A673 (cell line): ENCODE measurements at regions not wholly inside any gene's neighbourhood (a gene's known extent, or its start where the extent isn't known, plus 50 kb on each side); places are given as distances from the start of the nearest gene placed in this dataset.
A peak's percentile ranks its signal among the peaks of the same experiment; 100 is the strongest.

Source experiments
- BruUV-seq: library from RNA; stranded (reverse); fragments of 400-500 nt; replicated peaks from 2 replicates; lab custom pipeline; 2021; lab: Mats Ljungman, UMichigan
- CTCF ChIA-PET: fragments of 300-600 bp; sonication (Branson Sonifier 250); formaldehyde crosslinking; loops from one replicate; lab custom pipeline; 2022; ENCODE audit warnings: antibody characterized with exemption; lab: Charles Lee
- POLR2A ChIA-PET: fragments of 300-600 bp; sonication (Branson Sonifier 250); formaldehyde crosslinking; loops from one replicate; lab custom pipeline; 2022; ENCODE audit warnings: antibody characterized with exemption; ENCODE audit not compliant: low non-redundant PET; lab: Charles Lee
- DNase-seq: peaks from one replicate; pipeline ENCODE4 v3.0.0-alpha.2; 2015; ENCODE audit warnings: low spot score
- H3K27ac ChIP-seq: fragments of 200-600 bp; sonication (generic); 2 replicates; pipeline ENCODE4 v1.5.1; 2016; ENCODE audit warnings: mixed run types, low read depth, mild to moderate bottlenecking, mixed read lengths, antibody characterized with exemption, low read length; ENCODE audit not compliant: poor library complexity, severe bottlenecking
- H3K27me3 ChIP-seq: fragments of 200-600 bp; sonication (generic); replicated peaks from 2 replicates; pipeline ENCODE4 v1.6.1; 2017; ENCODE audit warnings: mixed run types, low read depth, mild to moderate bottlenecking, mixed read lengths, antibody characterized with exemption, low read length; ENCODE audit not compliant: insufficient read depth, poor library complexity
- H3K36me3 ChIP-seq: fragments of 200-600 bp; sonication (generic); 2 replicates; pipeline ENCODE4 v1.6.1; 2016; ENCODE audit warnings: mixed run types, mild to moderate bottlenecking, mixed read lengths, antibody characterized with exemption, low read length; ENCODE audit not compliant: insufficient read depth, poor library complexity, severe bottlenecking
- H3K4me1 ChIP-seq: fragments of 200-600 bp; sonication (generic); 2 replicates; pipeline ENCODE4 v1.6.1; 2017; ENCODE audit warnings: mixed run types, mild to moderate bottlenecking, mixed read lengths, antibody characterized with exemption, low read length; ENCODE audit not compliant: insufficient read depth, poor library complexity, severe bottlenecking
- H3K4me3 ChIP-seq: fragments of 200-600 bp; sonication (generic); 2 replicates; pipeline ENCODE4 v1.5.1; 2016; ENCODE audit warnings: low read depth, mixed run types, mild to moderate bottlenecking, mixed read lengths, low read length; ENCODE audit not compliant: poor library complexity, severe bottlenecking
- H3K9me3 ChIP-seq: fragments of 200-600 bp; sonication (generic); 2 replicates; pipeline ENCODE4 v1.6.1; 2016; ENCODE audit warnings: mixed run types, low read depth, mild to moderate bottlenecking, mixed read lengths, antibody characterized with exemption, low read length; ENCODE audit not compliant: poor library complexity, severe bottlenecking
- EZH2 ChIP-seq: fragments of 200-600 bp; sonication (generic); IDR thresholded peaks from 2 replicates; pipeline ENCODE4 v1.6.1; 2017; ENCODE audit warnings: borderline replicate concordance, low read depth, mild to moderate bottlenecking, mixed read lengths, antibody characterized with exemption, low read length; ENCODE audit not compliant: poor library complexity, severe bottlenecking
- intact Hi-C: fragments of 100-400 bp; cut with micrococcal nuclease; formaldehyde crosslinking; loops from one replicate; pipeline ENCODE4 v1.10.0; 2022; ENCODE audit not compliant: unreplicated experiment
- TF ChIP-seq, protein P1 (sequence below): fragments of 300-800, 200-600 bp; sonication (generic); conservative IDR thresholded peaks from 2 replicates; pipeline ENCODE4 v1.5.1; 2017; ENCODE audit warnings: low read depth, mild to moderate bottlenecking, antibody characterized with exemption, low read length, moderate library complexity, mixed read lengths

DNA sequence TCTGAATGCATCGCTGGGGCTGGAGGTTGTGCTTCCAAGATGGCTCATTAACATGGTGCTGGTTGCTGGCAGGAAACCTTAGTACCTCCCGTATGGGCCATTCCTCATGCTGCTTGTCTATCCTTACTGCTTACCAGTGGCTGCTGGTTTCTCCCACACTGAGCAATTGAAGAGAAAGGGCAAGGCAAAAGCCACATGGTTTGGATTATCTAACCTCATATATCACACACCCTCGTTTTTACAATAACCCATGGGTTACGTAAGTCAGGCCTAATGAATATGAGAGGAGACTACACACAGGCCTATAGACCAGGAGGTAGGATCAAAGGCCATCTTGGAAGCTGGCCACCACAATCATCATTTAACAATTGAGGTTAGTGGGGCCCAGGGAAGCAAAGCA is 141.8 kb upstream of the EDNRA start:
- DNase-seq: no peak
- Histone ChIP-seq H3K9me3 (no peaks in the 10 kb centered on the region), H3K4me1 (peaks cover 25% of the 10 kb centered on the region), H3K27ac (no peak overlapping the region), H3K4me3 (no peak overlapping the region), H3K36me3 (no peaks in the 10 kb centered on the region), H3K27me3 (no peaks in the 10 kb centered on the region)
- no peak for TF ChIP-seq EZH2
- TF ChIP-seq, protein P1, sequence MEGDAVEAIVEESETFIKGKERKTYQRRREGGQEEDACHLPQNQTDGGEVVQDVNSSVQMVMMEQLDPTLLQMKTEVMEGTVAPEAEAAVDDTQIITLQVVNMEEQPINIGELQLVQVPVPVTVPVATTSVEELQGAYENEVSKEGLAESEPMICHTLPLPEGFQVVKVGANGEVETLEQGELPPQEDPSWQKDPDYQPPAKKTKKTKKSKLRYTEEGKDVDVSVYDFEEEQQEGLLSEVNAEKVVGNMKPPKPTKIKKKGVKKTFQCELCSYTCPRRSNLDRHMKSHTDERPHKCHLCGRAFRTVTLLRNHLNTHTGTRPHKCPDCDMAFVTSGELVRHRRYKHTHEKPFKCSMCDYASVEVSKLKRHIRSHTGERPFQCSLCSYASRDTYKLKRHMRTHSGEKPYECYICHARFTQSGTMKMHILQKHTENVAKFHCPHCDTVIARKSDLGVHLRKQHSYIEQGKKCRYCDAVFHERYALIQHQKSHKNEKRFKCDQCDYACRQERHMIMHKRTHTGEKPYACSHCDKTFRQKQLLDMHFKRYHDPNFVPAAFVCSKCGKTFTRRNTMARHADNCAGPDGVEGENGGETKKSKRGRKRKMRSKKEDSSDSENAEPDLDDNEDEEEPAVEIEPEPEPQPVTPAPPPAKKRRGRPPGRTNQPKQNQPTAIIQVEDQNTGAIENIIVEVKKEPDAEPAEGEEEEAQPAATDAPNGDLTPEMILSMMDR: no peak
- CTCF ChIA-PET: no interaction called here
- BruUV-seq: no TSS peak
- POLR2A ChIA-PET: no interaction called here
- intact Hi-C loops: no loop called here

DNA sequence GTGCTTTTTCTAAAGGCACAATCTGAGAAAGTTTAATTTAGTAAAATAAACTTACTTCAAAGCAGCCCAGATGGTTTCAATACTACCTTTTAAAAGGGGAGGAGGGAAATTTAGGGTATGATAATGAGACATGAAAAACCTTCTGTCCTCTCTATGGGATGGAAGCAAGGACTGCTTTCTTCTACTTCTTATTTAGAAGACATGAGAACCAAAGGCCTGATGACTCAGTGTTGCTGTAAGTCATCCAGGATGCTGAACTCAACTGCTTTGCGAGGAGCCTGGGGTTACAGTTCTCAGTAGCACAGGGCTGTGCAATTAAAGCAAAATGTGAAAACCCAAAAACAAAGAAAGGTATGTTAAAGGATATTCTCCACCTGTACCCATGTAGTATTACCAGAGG is 140.8 kb upstream of the EDNRA start:
- Histone ChIP-seq H3K36me3 (no peaks in the 10 kb centered on the region), H3K9me3 (no peaks in the 10 kb centered on the region), H3K27ac (no peak overlapping the region), H3K4me1 (peaks cover 18% of the 10 kb centered on the region), H3K4me3 (no peak overlapping the region), H3K27me3 (no peaks in the 10 kb centered on the region)
- ChIA-PET POLR2A (no interaction called here), CTCF (no interaction called here)
- intact Hi-C loops: no loop called here
- BruUV-seq: no TSS peak
- TF ChIP-seq, protein P1: no peak
- TF ChIP-seq EZH2: no peak
- peak; percentile 27 for DNase-seq

DNA sequence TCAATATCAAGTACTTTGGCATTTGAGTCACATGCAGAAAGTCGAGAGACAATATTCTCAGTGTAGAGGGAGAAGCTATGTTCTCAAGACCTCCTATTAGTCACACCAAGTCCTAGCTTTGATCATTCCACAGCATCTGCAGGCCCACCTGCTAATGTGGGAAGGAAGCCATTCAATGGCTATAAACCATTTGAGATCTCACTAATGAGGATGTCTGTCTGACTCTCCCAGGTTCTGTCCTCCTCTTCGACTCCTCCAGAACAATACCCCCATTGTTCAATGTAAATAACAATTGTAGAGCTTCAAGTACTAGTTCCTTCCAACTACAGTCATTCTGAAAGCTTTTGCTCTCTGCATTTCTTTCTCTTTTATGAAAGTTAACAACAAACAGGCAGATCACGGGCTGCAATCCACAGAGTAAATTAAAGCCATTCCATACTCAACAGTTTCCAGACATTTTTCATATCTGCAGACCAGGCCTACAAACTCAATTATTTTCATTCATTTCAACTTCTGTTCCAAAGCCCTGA is 140.2 kb upstream of the EDNRA start:
- H3K27me3 ChIP-seq: no peaks in the 10 kb centered on the region
- no peaks in the 10 kb centered on the region for H3K36me3 ChIP-seq
- intact Hi-C loops: no loop called here
- TF ChIP-seq, protein P1: no peak
- TF ChIP-seq EZH2: no peak
- no TSS peak for BruUV-seq
- CTCF ChIA-PET: no interaction called here
- peak; percentile 8 for DNase-seq
- no peak overlapping the region for H3K4me3 ChIP-seq
- POLR2A ChIA-PET: no interaction called here
- no peak overlapping the region for H3K27ac ChIP-seq
- H3K9me3 ChIP-seq: no peaks in the 10 kb centered on the region
- H3K4me1 ChIP-seq: peaks cover 13% of the 10 kb centered on the region
